Fibroblast of lung (primary cell): ENCODE measurements at regions not wholly inside any gene's neighbourhood (a gene's known extent, or its start where the extent isn't known, plus 50 kb on each side); places are given as distances from the start of the nearest gene placed in this dataset.

Experiments
- EZH2 ChIP-seq: IDR thresholded peaks from 2 replicates; pipeline ENCODE4 v1.5.1; 2012; ENCODE audit warnings: low read length, control low read depth, mild to moderate bottlenecking; ENCODE audit errors: missing control alignments
- TF ChIP-seq, protein P1 (sequence below), 2 donors: IDR thresholded peaks in 1 of 2; conservative IDR thresholded peaks in 1 of 2; 1 replicate in 1 of 2; 2 replicates in 1 of 2; pipeline ENCODE4 v1.5.1; 2011 to 2012; ENCODE audit warnings: low read length in 2 of 2, control low read depth in 1 of 2, inconsistent platforms in 1 of 2, low read depth in 1 of 2, mild to moderate bottlenecking in 1 of 2

DNA sequence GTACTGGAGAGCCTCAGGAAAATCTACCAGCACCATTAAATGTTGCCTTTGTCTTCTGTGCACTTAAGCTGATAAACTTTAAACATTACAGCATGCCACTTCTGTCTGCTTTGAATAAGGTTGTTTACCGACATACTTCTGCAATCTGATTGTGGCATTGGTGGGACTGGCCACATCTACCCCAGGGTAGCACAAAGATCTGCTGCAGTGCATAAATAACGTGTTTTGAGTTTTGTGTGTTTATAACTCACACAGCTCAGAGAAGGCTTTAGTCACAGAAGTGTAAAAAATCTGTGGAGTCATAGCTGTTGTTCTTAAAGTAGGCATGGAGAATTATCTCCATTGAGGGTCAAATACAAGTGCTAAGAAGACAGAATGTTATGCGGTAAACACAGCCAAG lies 388.4 kb upstream of the AMELY start:
- TF ChIP-seq, protein P1, sequence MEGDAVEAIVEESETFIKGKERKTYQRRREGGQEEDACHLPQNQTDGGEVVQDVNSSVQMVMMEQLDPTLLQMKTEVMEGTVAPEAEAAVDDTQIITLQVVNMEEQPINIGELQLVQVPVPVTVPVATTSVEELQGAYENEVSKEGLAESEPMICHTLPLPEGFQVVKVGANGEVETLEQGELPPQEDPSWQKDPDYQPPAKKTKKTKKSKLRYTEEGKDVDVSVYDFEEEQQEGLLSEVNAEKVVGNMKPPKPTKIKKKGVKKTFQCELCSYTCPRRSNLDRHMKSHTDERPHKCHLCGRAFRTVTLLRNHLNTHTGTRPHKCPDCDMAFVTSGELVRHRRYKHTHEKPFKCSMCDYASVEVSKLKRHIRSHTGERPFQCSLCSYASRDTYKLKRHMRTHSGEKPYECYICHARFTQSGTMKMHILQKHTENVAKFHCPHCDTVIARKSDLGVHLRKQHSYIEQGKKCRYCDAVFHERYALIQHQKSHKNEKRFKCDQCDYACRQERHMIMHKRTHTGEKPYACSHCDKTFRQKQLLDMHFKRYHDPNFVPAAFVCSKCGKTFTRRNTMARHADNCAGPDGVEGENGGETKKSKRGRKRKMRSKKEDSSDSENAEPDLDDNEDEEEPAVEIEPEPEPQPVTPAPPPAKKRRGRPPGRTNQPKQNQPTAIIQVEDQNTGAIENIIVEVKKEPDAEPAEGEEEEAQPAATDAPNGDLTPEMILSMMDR (conservative IDR thresholded peaks at IDR 0.05 in 1 of 2, IDR thresholded peaks at IDR 0.05 in 1 of 2; ENCODE audit: low read depth in 1 of 2, low read length in 2 of 2), result no peak
- no peak for TF ChIP-seq EZH2
